ENCODE measurements at regions not wholly inside any gene's neighbourhood (a gene's known extent, or its start where the extent isn't known, plus 50 kb on each side); places are given as distances from the start of the nearest gene placed in this dataset.

GRCh38 chr2:147223119-147223518 lies 621.7 kb upstream of the ACVR2A start:
- no peaks in the 10 kb centered on the region for H3K36me3 ChIP-seq (ENCODE audit: control insufficient read depth, insufficient read depth, low read length)
- H3K9me3 ChIP-seq (replicated peaks; ENCODE audit: control insufficient read depth, low read depth, low read length): peaks cover 2% of the 10 kb centered on the region
- H3K27me3 ChIP-seq (ENCODE audit: control insufficient read depth, insufficient read depth, low read length): no peaks in the 10 kb centered on the region
- no peak for DNase-seq
- no peaks in the 10 kb centered on the region for H3K4me1 ChIP-seq (ENCODE audit: control insufficient read depth, insufficient read depth, low read length)
- no peak overlapping the region for H3K4me3 ChIP-seq (ENCODE audit: low read length)
- no peak overlapping the region for H3K27ac ChIP-seq (ENCODE audit: low read length)

GRCh38 chr2:147222506-147222905 lies 622.3 kb upstream of the ACVR2A start:
- Histone ChIP-seq H3K27ac (ENCODE audit: low read length) (no peak overlapping the region), H3K36me3 (ENCODE audit: control insufficient read depth, insufficient read depth, low read length) (no peaks in the 10 kb centered on the region), H3K9me3 (replicated peaks; ENCODE audit: control insufficient read depth, low read depth, low read length) (peaks cover 2% of the 10 kb centered on the region), H3K4me1 (ENCODE audit: control insufficient read depth, insufficient read depth, low read length) (no peaks in the 10 kb centered on the region), H3K27me3 (ENCODE audit: control insufficient read depth, insufficient read depth, low read length) (no peaks in the 10 kb centered on the region), H3K4me3 (ENCODE audit: low read length) (no peak overlapping the region)
- no peak for DNase-seq

GRCh38 chr2:147214914-147215313 lies 629.9 kb upstream of the ACVR2A start:
- Histone ChIP-seq H3K4me3 (ENCODE audit: low read length) (no peak overlapping the region), H3K36me3 (ENCODE audit: control insufficient read depth, insufficient read depth, low read length) (no peaks in the 10 kb centered on the region), H3K27ac (ENCODE audit: low read length) (peak overlapping the region; percentile 22), H3K4me1 (ENCODE audit: control insufficient read depth, insufficient read depth, low read length) (peaks cover 2% of the 10 kb centered on the region), H3K9me3 (replicated peaks; ENCODE audit: control insufficient read depth, low read depth, low read length) (no peaks in the 10 kb centered on the region), H3K27me3 (ENCODE audit: control insufficient read depth, insufficient read depth, low read length) (no peaks in the 10 kb centered on the region)
- DNase-seq: peak; percentile 65
- WGBS (ENCODE audit: insufficient coverage): 38% methylated on average over 1 of the region's 2 CpGs

GRCh38 chr2:147211484-147211883 lies 633.3 kb upstream of the ACVR2A start:
- Histone ChIP-seq H3K36me3 (ENCODE audit: control insufficient read depth, insufficient read depth, low read length) (no peaks in the 10 kb centered on the region), H3K4me3 (ENCODE audit: low read length) (no peak overlapping the region), H3K4me1 (ENCODE audit: control insufficient read depth, insufficient read depth, low read length) (peaks cover 2% of the 10 kb centered on the region), H3K9me3 (replicated peaks; ENCODE audit: control insufficient read depth, low read depth, low read length) (no peaks in the 10 kb centered on the region), H3K27ac (ENCODE audit: low read length) (no peak overlapping the region), H3K27me3 (ENCODE audit: control insufficient read depth, insufficient read depth, low read length) (no peaks in the 10 kb centered on the region)
- no peak for DNase-seq

GRCh38 chr2:147204102-147204501 lies 640.7 kb upstream of the ACVR2A start:
- Histone ChIP-seq H3K27me3 (ENCODE audit: control insufficient read depth, insufficient read depth, low read length) (no peaks in the 10 kb centered on the region), H3K36me3 (ENCODE audit: control insufficient read depth, insufficient read depth, low read length) (no peaks in the 10 kb centered on the region), H3K27ac (ENCODE audit: low read length) (no peak overlapping the region), H3K4me1 (ENCODE audit: control insufficient read depth, insufficient read depth, low read length) (no peaks in the 10 kb centered on the region), H3K4me3 (ENCODE audit: low read length) (no peak overlapping the region), H3K9me3 (replicated peaks; ENCODE audit: control insufficient read depth, low read depth, low read length) (peaks cover 6% of the 10 kb centered on the region)
- DNase-seq: no peak

GRCh38 chr2:147198651-147199171 lies 646.1 kb upstream of the ACVR2A start:
- Histone ChIP-seq H3K27me3 (ENCODE audit: control insufficient read depth, insufficient read depth, low read length) (no peaks in the 10 kb centered on the region), H3K4me1 (ENCODE audit: control insufficient read depth, insufficient read depth, low read length) (peaks cover 9% of the 10 kb centered on the region), H3K9me3 (replicated peaks; ENCODE audit: control insufficient read depth, low read depth, low read length) (no peaks in the 10 kb centered on the region), H3K4me3 (ENCODE audit: low read length) (no peak overlapping the region), H3K27ac (ENCODE audit: low read length) (peak overlapping the region; percentile 60), H3K36me3 (ENCODE audit: control insufficient read depth, insufficient read depth, low read length) (no peaks in the 10 kb centered on the region)
- 41% methylated on average over 2 of the region's 5 CpGs for WGBS (ENCODE audit: insufficient coverage)
- DNase-seq: peak; percentile 59

- H3K9me3 ChIP-seq (replicated peaks; ENCODE audit: control insufficient read depth, low read depth, low read length): no peaks in the 10 kb centered on the region
- peaks cover 9% of the 10 kb centered on the region for H3K4me1 ChIP-seq (ENCODE audit: control insufficient read depth, insufficient read depth, low read length)
- no peak for DNase-seq
- H3K27me3 ChIP-seq (ENCODE audit: control insufficient read depth, insufficient read depth, low read length): no peaks in the 10 kb centered on the region
- no CpG with 5 or more reads among the region's 8 CpGs for WGBS (ENCODE audit: insufficient coverage)
- no peak overlapping the region for H3K4me3 ChIP-seq (ENCODE audit: low read length)
- H3K36me3 ChIP-seq (ENCODE audit: control insufficient read depth, insufficient read depth, low read length): no peaks in the 10 kb centered on the region
- peak overlapping the region; percentile 23 for H3K27ac ChIP-seq (ENCODE audit: low read length)
Observed at GRCh38 chr2:147197754-147198483, 646.9 kb upstream of the ACVR2A start.

- Histone ChIP-seq H3K9me3 (replicated peaks; ENCODE audit: control insufficient read depth, low read depth, low read length) (no peaks in the 10 kb centered on the region), H3K4me1 (ENCODE audit: control insufficient read depth, insufficient read depth, low read length) (no peaks in the 10 kb centered on the region), H3K27ac (ENCODE audit: low read length) (no peak overlapping the region), H3K36me3 (ENCODE audit: control insufficient read depth, insufficient read depth, low read length) (no peaks in the 10 kb centered on the region), H3K27me3 (ENCODE audit: control insufficient read depth, insufficient read depth, low read length) (no peaks in the 10 kb centered on the region), H3K4me3 (ENCODE audit: low read length) (no peak overlapping the region)
- 89% methylated on average over 3 of the region's 4 CpGs for WGBS (ENCODE audit: insufficient coverage)
- DNase-seq: no peak
Observed at GRCh38 chr2:147182260-147182659, 662.6 kb upstream of the ACVR2A start.

GRCh38 chr2:147181351-147182029 lies 663.3 kb upstream of the ACVR2A start:
- H3K4me3 ChIP-seq (ENCODE audit: low read length): no peak overlapping the region
- H3K4me1 ChIP-seq (ENCODE audit: control insufficient read depth, insufficient read depth, low read length): no peaks in the 10 kb centered on the region
- no peak for DNase-seq

GRCh38 chr2:147177071-147177857 lies 667.6 kb upstream of the ACVR2A start:
- no peaks in the 10 kb centered on the region for H3K4me1 ChIP-seq (ENCODE audit: control insufficient read depth, insufficient read depth, low read length)
- no peaks in the 10 kb centered on the region for H3K36me3 ChIP-seq (ENCODE audit: control insufficient read depth, insufficient read depth, low read length)
- WGBS (ENCODE audit: insufficient coverage): no CpG with 5 or more reads among the region's 1 CpG
- no peak overlapping the region for H3K4me3 ChIP-seq (ENCODE audit: low read length)
- DNase-seq: no peak
- no peaks in the 10 kb centered on the region for H3K9me3 ChIP-seq (replicated peaks; ENCODE audit: control insufficient read depth, low read depth, low read length)
- H3K27me3 ChIP-seq (ENCODE audit: control insufficient read depth, insufficient read depth, low read length): no peaks in the 10 kb centered on the region
- H3K27ac ChIP-seq (ENCODE audit: low read length): no peak overlapping the region

More at GRCh38 chr2:147181351-147182029, 663.3 kb upstream of the ACVR2A start:
- Histone ChIP-seq H3K9me3 (replicated peaks; ENCODE audit: control insufficient read depth, low read depth, low read length) (no peaks in the 10 kb centered on the region), H3K36me3 (ENCODE audit: control insufficient read depth, insufficient read depth, low read length) (no peaks in the 10 kb centered on the region), H3K27me3 (ENCODE audit: control insufficient read depth, insufficient read depth, low read length) (no peaks in the 10 kb centered on the region), H3K27ac (ENCODE audit: low read length) (no peak overlapping the region)
- WGBS (ENCODE audit: insufficient coverage): no CpG with 5 or more reads among the region's 2 CpGs

Data from muscle of leg (tissue), 3 donors.